OCI-LY7 (cell line): ENCODE measurements at regions not wholly inside any gene's neighbourhood (a gene's known extent, or its start where the extent isn't known, plus 50 kb on each side); places are given as distances from the start of the nearest gene placed in this dataset.

Source experiments
- BruUV-seq: library from RNA; stranded (reverse); fragments of 400-500 nt; replicated peaks from 2 replicates; lab custom pipeline; 2021; lab: Mats Ljungman, UMichigan
- CTCF ChIA-PET: fragments of 300-600 bp; sonication (Branson Sonifier 250); formaldehyde crosslinking; loops from one replicate; lab custom pipeline; 2022; ENCODE audit warnings: antibody characterized with exemption; ENCODE audit not compliant: unreplicated experiment; lab: Charles Lee
- POLR2A ChIA-PET: fragments of 300-600 bp; sonication (Branson Sonifier 250); formaldehyde crosslinking; loops from one replicate; lab custom pipeline; 2022; ENCODE audit warnings: antibody characterized with exemption; lab: Charles Lee
- DNase-seq: peaks from one replicate; pipeline ENCODE4 v3.0.0-alpha.2; 2015; ENCODE audit warnings: low spot score
- H2AFZ ChIP-seq: fragments of 200-600 bp; sonication (generic), shearing (Covaris generic); 2 replicates; pipeline ENCODE4 v1.6.1; 2014; ENCODE audit warnings: mild to moderate bottlenecking, antibody characterized with exemption, low read length, moderate library complexity
- H3K27ac ChIP-seq: fragments of 200-600 bp; sonication (generic); 2 replicates; pipeline ENCODE4 v1.5.1; 2014; ENCODE audit warnings: mixed run types, low read depth, mild to moderate bottlenecking, moderate library complexity, low read length, inconsistent platforms; ENCODE audit not compliant: poor library complexity, severe bottlenecking
- H3K36me3 ChIP-seq: fragments of 200-600 bp; sonication (generic); 2 replicates; pipeline ENCODE4 v1.6.1; 2014; ENCODE audit warnings: mild to moderate bottlenecking, antibody characterized with exemption, low read length, moderate library complexity, mixed read lengths; ENCODE audit not compliant: insufficient read depth
- H3K4me1 ChIP-seq: fragments of 200-600 bp; sonication (generic); 2 replicates; pipeline ENCODE4 v1.5.1; 2014; ENCODE audit warnings: mild to moderate bottlenecking, low read length; ENCODE audit not compliant: insufficient read depth, poor library complexity, severe bottlenecking
- H3K4me2 ChIP-seq: fragments of 200-600 bp; sonication (generic); 2 replicates; pipeline ENCODE4 v1.6.1; 2014; ENCODE audit warnings: mild to moderate bottlenecking, low read length
- H3K4me3 ChIP-seq: fragments of 200-600 bp; sonication (generic); 2 replicates; pipeline ENCODE4 v1.5.1; 2014; ENCODE audit warnings: mild to moderate bottlenecking, low read depth, low read length; ENCODE audit not compliant: poor library complexity, severe bottlenecking
- H3K79me2 ChIP-seq: fragments of 200-600 bp; sonication (generic); 2 replicates; pipeline ENCODE4 v1.6.1; 2016; ENCODE audit warnings: low read depth, mild to moderate bottlenecking, low read length, moderate library complexity, mixed read lengths; ENCODE audit not compliant: insufficient read depth
- H3K9me2 ChIP-seq: fragments of 200-600 bp; sonication (generic); 2 replicates; pipeline ENCODE4 v1.6.1; 2016; ENCODE audit warnings: mild to moderate bottlenecking, low read length, mixed read lengths; ENCODE audit not compliant: insufficient read depth
- H3K9me3 ChIP-seq: fragments of 200-600 bp; sonication (generic); 2 replicates; pipeline ENCODE4 v1.6.1; 2014; ENCODE audit warnings: mild to moderate bottlenecking, mixed run types, low read length, mixed read lengths
- H4K20me1 ChIP-seq: fragments of 200-600 bp; sonication (generic); 2 replicates; pipeline ENCODE4 v1.6.1; 2014; ENCODE audit warnings: mild to moderate bottlenecking, antibody characterized with exemption, low read length, moderate library complexity, mixed read lengths; ENCODE audit not compliant: insufficient read depth
- CTCF ChIP-seq: fragments of 200-600 bp; sonication (generic); conservative IDR thresholded peaks from 2 replicates; pipeline ENCODE4 v1.5.1; 2014; ENCODE audit warnings: mild to moderate bottlenecking, antibody characterized with exemption, low read length, moderate library complexity, mixed read lengths
- EZH2phosphoT487 ChIP-seq: fragments of 200-600 bp; sonication (generic); IDR thresholded peaks from 2 replicates; pipeline ENCODE4 v1.6.1; 2018; ENCODE audit warnings: low read depth, borderline replicate concordance, mild to moderate bottlenecking, mixed run types, antibody characterized with exemption, low read length, moderate library complexity, mixed read lengths
- intact Hi-C: fragments of 100-400 bp; cut with micrococcal nuclease; formaldehyde crosslinking; loops from one replicate; pipeline ENCODE4 v1.10.0; 2022; ENCODE audit not compliant: unreplicated experiment

DNA sequence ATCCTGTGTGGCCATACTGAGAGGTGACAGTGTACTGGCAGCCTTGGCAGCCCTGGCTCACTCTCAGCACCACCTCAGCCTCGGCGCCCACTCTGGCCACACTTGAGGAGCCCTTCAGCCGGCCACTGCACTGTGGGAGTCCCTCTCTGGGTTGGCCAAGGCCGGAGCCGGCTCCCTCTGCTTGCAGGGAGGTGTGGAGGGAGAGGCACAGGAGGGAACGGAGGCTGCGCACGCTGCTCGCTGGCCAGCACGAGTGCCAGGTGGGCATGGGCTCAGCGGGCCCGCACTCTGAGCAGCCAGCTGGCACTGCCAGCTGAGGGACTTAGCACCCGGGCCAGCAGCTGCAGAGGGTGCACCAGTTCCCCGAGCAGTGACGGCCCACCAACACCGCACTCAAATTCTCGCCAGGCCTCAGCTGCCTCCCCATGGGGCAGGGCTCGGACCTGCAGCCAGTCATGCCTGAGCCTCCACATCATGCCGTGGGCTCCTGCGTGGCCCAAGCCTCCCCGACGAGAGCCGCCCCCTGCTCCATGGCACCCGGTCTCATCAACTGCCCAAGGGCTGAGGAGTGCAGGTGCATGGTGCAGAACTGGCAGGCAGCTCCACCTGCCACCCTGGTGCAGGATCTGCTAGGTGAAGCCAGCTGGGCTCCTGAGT is 184.4 kb upstream of the TOX3 start:
- Histone ChIP-seq H3K4me3 (no peak overlapping the region), H3K4me1 (no peaks in the 10 kb centered on the region), H3K9me3 (no peaks in the 10 kb centered on the region), H3K9me2 (no peaks in the 10 kb centered on the region), H3K79me2 (no peaks in the 10 kb centered on the region), H3K36me3 (no peaks in the 10 kb centered on the region), H3K4me2 (no peak overlapping the region), H4K20me1 (no peaks in the 10 kb centered on the region), H3K27ac (no peak overlapping the region), H2AFZ (no peak overlapping the region)
- POLR2A ChIA-PET = interaction anchor here (0.6 kb wide), 1 partner anchor 14 kb away, joined by 3 read pairs; no protein-coding TSS in a partner anchor
- intact Hi-C loops = no loop called here
- TF ChIP-seq EZH2phosphoT487 = no peak
- no peak for TF ChIP-seq CTCF
- no TSS peak for BruUV-seq
- CTCF ChIA-PET = no interaction called here
- DNase-seq = no peak

DNA sequence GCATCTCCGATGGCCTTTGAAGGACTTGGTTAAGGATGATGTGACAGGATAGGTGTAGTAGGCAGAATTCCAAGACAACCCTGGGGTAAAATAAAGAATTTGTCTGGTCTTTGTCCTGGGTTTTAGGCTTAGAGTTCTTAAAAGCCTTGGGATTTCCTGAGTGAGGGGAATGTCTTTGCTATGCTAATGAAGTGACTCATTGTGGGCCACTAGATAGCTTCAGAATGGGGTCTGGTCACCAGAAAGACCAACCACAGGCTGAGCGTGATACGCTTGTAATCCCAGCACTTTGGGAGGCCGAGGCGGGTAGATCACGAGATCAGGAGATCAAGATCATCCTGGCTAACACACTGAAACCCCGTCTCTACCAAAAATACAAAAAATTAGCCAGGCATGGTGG is 182.8 kb upstream of the TOX3 start:
- Histone ChIP-seq H3K79me2 (no peaks in the 10 kb centered on the region), H3K4me2 (no peak overlapping the region), H3K9me3 (no peaks in the 10 kb centered on the region), H3K4me3 (no peak overlapping the region), H2AFZ (no peak overlapping the region), H3K4me1 (no peaks in the 10 kb centered on the region), H3K36me3 (no peaks in the 10 kb centered on the region), H3K27ac (no peak overlapping the region), H4K20me1 (no peaks in the 10 kb centered on the region), H3K9me2 (no peaks in the 10 kb centered on the region)
- no peak for TF ChIP-seq CTCF
- TF ChIP-seq EZH2phosphoT487 = no peak
- POLR2A ChIA-PET = no interaction called here
- BruUV-seq = no TSS peak
- intact Hi-C loops = no loop called here
- CTCF ChIA-PET = no interaction called here
- DNase-seq = no peak

GRCh38 chr16:52727849-52728248 is 180.9 kb upstream of the TOX3 start:
- intact Hi-C loops = no loop called here
- no TSS peak for BruUV-seq
- H3K4me1 ChIP-seq = no peaks in the 10 kb centered on the region
- H2AFZ ChIP-seq = no peak overlapping the region
- no peak overlapping the region for H3K4me2 ChIP-seq
- H4K20me1 ChIP-seq = no peaks in the 10 kb centered on the region
- DNase-seq = no peak
- TF ChIP-seq CTCF (no peak), EZH2phosphoT487 (no peak)
- ChIA-PET CTCF (no interaction called here), POLR2A (no interaction called here)
- H3K9me2 ChIP-seq = no peaks in the 10 kb centered on the region
- no peak overlapping the region for H3K4me3 ChIP-seq
- H3K36me3 ChIP-seq = no peaks in the 10 kb centered on the region
- no peak overlapping the region for H3K27ac ChIP-seq
- H3K9me3 ChIP-seq = no peaks in the 10 kb centered on the region
- H3K79me2 ChIP-seq = no peaks in the 10 kb centered on the region
